Heart left ventricle (tissue), 16 donors: ENCODE measurements at regions not wholly inside any gene's neighbourhood (a gene's known extent, or its start where the extent isn't known, plus 50 kb on each side); places are given as distances from the start of the nearest gene placed in this dataset.

ENCODE experiments used
- ATAC-seq, 4 donors: fragments of 200-7000 bp; cut with Tn5 transposase; one replicate each; pipeline ENCODE4 v1.9.1; 2020 to 2022; ENCODE audit warnings: moderate library complexity in 4 of 4, mild to moderate bottlenecking in 3 of 4, moderate number of reproducible peaks in 1 of 4
- DNase-seq, 5 donors: peaks; one replicate each; pipeline ENCODE4 v3.0.0-alpha.2; 2020
- H3K27ac ChIP-seq, 12 donors: fragments of 200-600 bp; sonication (generic) in 4 of 12; one replicate each; pipeline versions ENCODE4 v1.5.0 to v1.8.0; 2016 to 2022; ENCODE audit warnings: mild to moderate bottlenecking in 2 of 12
- H3K27me3 ChIP-seq, 9 donors: fragments of 200-600 bp; sonication (generic) in 2 of 9; one replicate each; pipeline versions ENCODE4 v1.5.1 to v1.8.0; 2016 to 2022; ENCODE audit warnings: mild to moderate bottlenecking in 3 of 9
- H3K36me3 ChIP-seq, 9 donors: fragments of 200-600 bp; sonication (generic) in 2 of 9; one replicate each; pipeline versions ENCODE4 v1.5.0 to v1.8.0; 2018 to 2022; ENCODE audit warnings: mild to moderate bottlenecking in 2 of 9
- H3K4me1 ChIP-seq, 12 donors: fragments of 200-600 bp; sonication (generic) in 4 of 12; one replicate each; pipeline versions ENCODE4 v1.5.0 to v1.8.0; 2016 to 2022; ENCODE audit warnings: mild to moderate bottlenecking in 3 of 12
- H3K4me3 ChIP-seq, 12 donors: fragments of 200-600 bp; sonication (generic) in 4 of 12; one replicate each; pipeline versions ENCODE4 v1.5.0 to v1.8.0; 2017 to 2022; ENCODE audit warnings: mild to moderate bottlenecking in 9 of 12, moderate library complexity in 4 of 12
- H3K9me3 ChIP-seq, 12 donors: fragments of 200-600 bp; sonication (generic) in 4 of 12; one replicate each; pipeline versions ENCODE4 v1.5.0 to v1.8.0; 2016 to 2022; ENCODE audit warnings: mild to moderate bottlenecking in 1 of 12
- CTCF ChIP-seq, 12 donors: fragments of 200-600 bp; sonication (generic) in 4 of 12; IDR thresholded peaks; one replicate each; pipeline versions ENCODE4 v1.5.0 to v1.8.0; 2018 to 2022; ENCODE audit warnings: antibody characterized with exemption in 12 of 12, mild to moderate bottlenecking in 5 of 12
- POLR2A ChIP-seq, 2 donors: fragments of 450-650 bp; IDR thresholded peaks; one replicate each; pipeline ENCODE4 v1.6.1; 2017; ENCODE audit warnings: antibody characterized with exemption in 2 of 2, mild to moderate bottlenecking in 2 of 2, moderate library complexity in 2 of 2
- WGBS, 4 donors: extraction: QIAGEN DNeasy Blood & Tissue Kit in 2 of 4; methylation state at CpG; one replicate each; pipeline versions ENCODE4 v1.1.5 to v1.1.7; 2013 to 2018; 5-methylcytosine and 5-hydroxymethylcytosine counted together
- intact Hi-C, 10 donors: fragments of 100-400 bp; cut with DNase I; formaldehyde crosslinking; loops; one replicate each; pipeline versions ENCODE4 v1.11.1 to v1.14.2; 2022
- donor health status: ischemic (EF 13 %, LVEDD 7.1; RV severe dilation, severe dysfunction).
- donor health status: healthy with polysubstance abuse.
- donor health status: DM: no; HTN: yes; CAD: no.
- donor health status: DM: no; HTN: no; CAD: no.
- donor health status: ischemic (EF 25% LVEDD 6.9; RV normal size, moderate dysfunction).
- donor health status: ischemic (EF 25% LVEDD 5.7; RV mildly dilated, moderate dysfunction).
- donor health status: healthy.
- donor health status: DM: yes; HTN: yes; CAD: no.
- donor health status: ischemic (EF 35%, LVEDD 5.7; RV mildly dilated, moderate dysfunction).
- donor health status: nonischemic (EF 11% LVEDD 7.7; RV severe dilation, severe dysfunction).
- donor health status: DM: yes; HTN: yes; CAD: no.
- donor health status: PGD.
- donor health status: ischemic (EF 29% LVEDD 5.4; RV normal size, mild dysfunction).
- donor health status: nonischemic (EF 23%, LVEDD 6.1; RV moderate dilation, normal function).

GRCh38 chr12:88435334-88436076 is 144.8 kb downstream of the KITLG start:
- TF ChIP-seq CTCF (IDR thresholded peaks at IDR 0.05) = no peak
- no peak for TF ChIP-seq POLR2A (IDR thresholded peaks at IDR 0.05)
- ATAC-seq = peak in 1 of 4 donors; percentile 24
- Histone ChIP-seq H3K9me3 (peaks cover 0 to 17% (median 0%) of the 10 kb centered on the region in 12 donors), H3K27me3 (no peaks in the 10 kb centered on the region), H3K4me1 (peaks cover 0 to 31% (median 0%) of the 10 kb centered on the region in 12 donors), H3K27ac (peak overlapping the region in 3 of 12 donors; percentile 20 to 73 (median 24)), H3K36me3 (no peaks in the 10 kb centered on the region), H3K4me3 (no peak overlapping the region)
- DNase-seq = no peak
- intact Hi-C loops = no loop called here
- WGBS, 4 donors = 51 to 61% (median 55%) methylated on average over 4 of the region's 4 CpGs

GRCh38 chr12:88437226-88437625 is 143.0 kb downstream of the KITLG start:
- DNase-seq (peak in 1 of 5 donors; percentile 40), ATAC-seq (no peak)
- intact Hi-C loops = no loop called here
- peaks cover 0 to 24% (median 0%) of the 10 kb centered on the region in 12 donors for H3K9me3 ChIP-seq
- H3K4me1 ChIP-seq = peaks cover 0 to 26% (median 0%) of the 10 kb centered on the region in 12 donors
- no peak overlapping the region for H3K27ac ChIP-seq
- no peaks in the 10 kb centered on the region for H3K36me3 ChIP-seq
- H3K27me3 ChIP-seq = no peaks in the 10 kb centered on the region
- no peak for TF ChIP-seq CTCF (IDR thresholded peaks at IDR 0.05)
- no peak for TF ChIP-seq POLR2A (IDR thresholded peaks at IDR 0.05)
- H3K4me3 ChIP-seq = no peak overlapping the region
- WGBS, 4 donors = 93 to 100% (median 94%) methylated on average over 3 of the region's 3 CpGs; no CpG with 5 or more reads in 1 of the 4 donors
